Mammary epithelial cell (primary cell): ENCODE measurements at regions not wholly inside any gene's neighbourhood (a gene's known extent, or its start where the extent isn't known, plus 50 kb on each side); places are given as distances from the start of the nearest gene placed in this dataset.

Experiments
- CTCF ChIP-seq, 2 donors: IDR thresholded peaks in 1 of 2; conservative IDR thresholded peaks in 1 of 2; 2 replicates each; pipeline ENCODE4 v1.5.1; 2011 to 2012; ENCODE audit warnings: inconsistent platforms in 2 of 2, low read length in 2 of 2, mild to moderate bottlenecking in 2 of 2, control low read depth in 1 of 2, low read depth in 1 of 2; ENCODE audit not compliant: insufficient read depth in 1 of 2; ENCODE audit errors: extremely low read depth in 1 of 2
- EZH2 ChIP-seq: IDR thresholded peaks from 2 replicates; pipeline ENCODE4 v1.6.1; 2012; ENCODE audit warnings: low read length, inconsistent platforms, borderline replicate concordance

DNA sequence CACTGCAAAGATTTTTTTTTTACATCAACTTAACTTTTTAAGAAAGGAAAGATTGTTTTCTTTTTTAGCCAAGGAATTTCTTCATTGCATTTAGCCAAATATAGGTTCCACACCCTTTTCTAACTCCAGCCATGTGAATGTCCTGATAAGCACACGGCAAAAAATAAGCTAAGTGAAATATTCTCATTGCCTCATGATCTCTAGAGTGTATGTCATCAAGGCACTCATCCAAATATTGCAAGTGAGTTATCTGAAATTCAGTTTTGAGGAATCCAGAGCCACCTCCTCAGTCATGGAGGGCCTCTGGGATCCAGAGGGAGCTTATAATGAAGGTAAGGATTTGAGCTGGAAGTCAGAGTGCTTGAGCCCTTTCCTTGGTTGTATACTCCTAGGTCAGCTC, 80.0 kb downstream of the BLID start:
- no peak for TF ChIP-seq CTCF (conservative IDR thresholded peaks at IDR 0.05 in 1 of 2, IDR thresholded peaks at IDR 0.05 in 1 of 2; ENCODE audit: extremely low read depth in 1 of 2, insufficient read depth in 1 of 2, low read depth in 1 of 2, low read length in 2 of 2)
- no peak for TF ChIP-seq EZH2
